Right atrium auricular region (tissue), 2 donors: ENCODE measurements at regions not wholly inside any gene's neighbourhood (a gene's known extent, or its start where the extent isn't known, plus 50 kb on each side); places are given as distances from the start of the nearest gene placed in this dataset.
"Not testable (repeated sequence)": the region's sequence is repeated elsewhere in the genome, so short reads cannot be mapped to it uniquely, and the experiment has no call there.

ENCODE experiments used
- DNase-seq: peaks from one replicate; pipeline ENCODE4 v3.0.0-alpha.2; 2019; ENCODE audit warnings: low spot score
- H3K27ac ChIP-seq, 2 donors: fragments of 200-600 bp; sonication (generic); 1 replicate in 1 of 2; 2 replicates in 1 of 2; pipeline ENCODE4 v1.5.1; 2016 to 2019
- H3K27me3 ChIP-seq, 2 donors: fragments of 200-600 bp; sonication (generic); one replicate each; pipeline versions ENCODE4 v1.5.1 to v1.6.0; 2017 to 2019
- H3K36me3 ChIP-seq: fragments of 200-600 bp; sonication (generic); one replicate; pipeline ENCODE4 v1.5.1; 2016
- H3K4me1 ChIP-seq, 2 donors: fragments of 200-600 bp; sonication (generic); one replicate each; pipeline versions ENCODE4 v1.5.1 to v1.6.0; 2017 to 2019
- H3K4me3 ChIP-seq, 2 donors: fragments of 200-600 bp; sonication (generic); 1 replicate in 1 of 2; 2 replicates in 1 of 2; pipeline ENCODE4 v1.5.1; 2017 to 2019; ENCODE audit warnings: mild to moderate bottlenecking in 1 of 2, moderate library complexity in 1 of 2
- H3K9me3 ChIP-seq, 2 donors: fragments of 200-600 bp; sonication (generic); one replicate each; pipeline ENCODE4 v1.5.1; 2019
- CTCF ChIP-seq, 2 donors: fragments of 200-600 bp; sonication (generic); IDR thresholded peaks; one replicate each; pipeline ENCODE4 v1.5.1; 2019; ENCODE audit warnings: antibody characterized with exemption in 2 of 2

- Histone ChIP-seq H3K27me3 (no peaks in the 10 kb centered on the region), H3K4me3 (no peak overlapping the region), H3K36me3 (no peaks in the 10 kb centered on the region), H3K9me3 (no peaks in the 10 kb centered on the region), H3K4me1 (peaks cover 0 to 5% of the 10 kb centered on the region in 2 donors), H3K27ac (no peak overlapping the region)
- TF ChIP-seq CTCF (IDR thresholded peaks at IDR 0.05), result no peak
- no peak for DNase-seq
Measured at GRCh38 chr18:11362856-11363255, 213.5 kb upstream of the PIEZO2 start.

DNA sequence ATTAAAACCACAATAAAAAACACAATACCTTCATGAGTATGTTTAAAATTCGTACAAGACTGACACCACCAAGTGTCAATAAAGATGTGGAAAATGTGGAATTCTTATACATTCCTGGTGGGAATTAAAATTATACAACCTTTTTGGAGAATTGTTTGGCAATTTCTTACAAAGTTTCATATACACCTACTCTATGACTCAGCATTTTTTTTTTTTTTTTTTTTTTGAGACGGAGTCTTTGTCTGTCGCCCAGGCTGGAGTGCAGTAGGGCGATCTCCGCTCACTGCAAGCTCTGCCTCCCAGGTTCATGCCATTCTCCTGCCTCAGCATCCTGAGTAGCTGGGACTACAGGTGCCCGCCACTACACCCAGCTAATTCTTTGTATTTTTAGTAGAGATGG lies 212.5 kb upstream of the PIEZO2 start:
- not testable (repeated sequence) for H3K27ac ChIP-seq, H3K4me3 ChIP-seq, H3K4me1 ChIP-seq, DNase-seq, H3K27me3 ChIP-seq, H3K36me3 ChIP-seq, H3K9me3 ChIP-seq

GRCh38 chr18:11357678-11358077 lies 208.3 kb upstream of the PIEZO2 start:
- TF ChIP-seq CTCF (IDR thresholded peaks at IDR 0.05), result no peak
- Histone ChIP-seq H3K36me3 (no peaks in the 10 kb centered on the region), H3K9me3 (no peaks in the 10 kb centered on the region), H3K27ac (no peak overlapping the region), H3K27me3 (no peaks in the 10 kb centered on the region), H3K4me1 (no peaks in the 10 kb centered on the region), H3K4me3 (no peak overlapping the region)
- no peak for DNase-seq

DNA sequence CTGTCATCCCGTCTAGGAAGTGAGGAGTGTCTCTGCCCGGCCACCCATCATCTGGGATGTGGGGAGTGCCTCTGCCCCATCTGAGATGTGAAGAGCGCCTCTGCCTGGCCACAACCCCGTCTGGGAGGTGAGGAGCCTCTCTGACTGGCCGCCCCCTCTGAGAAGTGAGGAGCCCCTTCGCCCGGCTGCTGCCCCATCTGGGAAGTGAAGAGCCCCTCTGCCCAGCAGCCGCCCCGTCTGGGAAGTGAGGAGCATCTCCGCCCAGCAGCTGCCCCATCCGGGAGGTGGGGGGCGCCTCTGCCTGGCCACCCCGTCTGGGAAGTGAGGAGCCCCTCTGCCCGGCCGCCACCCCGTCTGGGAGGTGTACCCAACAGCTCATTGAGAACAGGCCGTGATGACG lies 195.2 kb upstream of the PIEZO2 start:
- not testable (repeated sequence) for H3K4me1 ChIP-seq, DNase-seq, H3K27ac ChIP-seq, H3K4me3 ChIP-seq, H3K36me3 ChIP-seq, H3K27me3 ChIP-seq
- H3K9me3 ChIP-seq, result peaks cover 0 to 32% of the 10 kb centered on the region in 2 donors

DNA sequence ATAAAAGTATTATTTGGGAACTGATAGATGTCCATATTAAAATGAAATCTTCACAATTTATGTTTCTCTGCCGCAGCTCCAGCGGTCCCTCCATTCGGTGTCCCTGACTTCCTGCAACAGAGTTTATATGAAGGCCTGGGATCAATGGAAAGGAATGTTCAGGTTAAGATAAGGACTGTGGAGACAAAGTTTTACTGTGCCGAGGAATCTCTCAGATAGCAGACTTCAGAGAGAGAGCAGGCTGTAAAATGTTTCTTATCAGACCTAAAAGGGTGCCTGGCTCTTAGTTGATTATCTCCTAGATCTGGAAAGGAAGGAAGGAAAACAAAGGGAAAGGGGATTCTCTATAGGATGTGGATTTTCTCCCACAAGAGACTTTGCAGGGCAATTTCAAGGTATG lies 193.7 kb upstream of the PIEZO2 start:
- no peaks in the 10 kb centered on the region for H3K36me3 ChIP-seq
- H3K27ac ChIP-seq, result no peak overlapping the region
- no peak for DNase-seq
- no peaks in the 10 kb centered on the region for H3K4me1 ChIP-seq
- H3K27me3 ChIP-seq, result no peaks in the 10 kb centered on the region
- no peak for TF ChIP-seq CTCF (IDR thresholded peaks at IDR 0.05)
- H3K9me3 ChIP-seq, result peaks cover 0 to 32% of the 10 kb centered on the region in 2 donors
- no peak overlapping the region for H3K4me3 ChIP-seq

DNA sequence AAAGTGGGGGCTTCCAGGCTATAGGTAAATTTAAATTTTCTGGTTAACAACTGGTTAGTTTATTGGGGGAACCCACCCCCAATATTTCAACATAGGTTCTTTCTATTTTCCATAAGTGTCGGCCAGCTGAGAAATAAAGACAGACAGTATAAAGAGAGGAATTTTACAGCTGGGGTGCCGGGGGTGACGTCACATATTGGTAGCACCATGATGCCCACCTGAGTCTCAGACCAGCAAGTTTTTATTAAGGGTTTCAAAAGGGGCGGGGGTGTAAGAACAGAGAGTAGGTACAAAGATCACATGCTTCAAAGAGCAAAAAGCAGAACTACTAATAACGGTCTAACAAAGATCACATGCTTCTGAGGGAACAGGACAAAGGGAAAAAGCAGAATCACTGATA lies 192.7 kb upstream of the PIEZO2 start:
- H3K27me3 ChIP-seq, H3K4me3 ChIP-seq, H3K36me3 ChIP-seq, DNase-seq, H3K4me1 ChIP-seq, H3K27ac ChIP-seq: not testable (repeated sequence)
- peaks cover 0 to 22% of the 10 kb centered on the region in 2 donors for H3K9me3 ChIP-seq

DNA sequence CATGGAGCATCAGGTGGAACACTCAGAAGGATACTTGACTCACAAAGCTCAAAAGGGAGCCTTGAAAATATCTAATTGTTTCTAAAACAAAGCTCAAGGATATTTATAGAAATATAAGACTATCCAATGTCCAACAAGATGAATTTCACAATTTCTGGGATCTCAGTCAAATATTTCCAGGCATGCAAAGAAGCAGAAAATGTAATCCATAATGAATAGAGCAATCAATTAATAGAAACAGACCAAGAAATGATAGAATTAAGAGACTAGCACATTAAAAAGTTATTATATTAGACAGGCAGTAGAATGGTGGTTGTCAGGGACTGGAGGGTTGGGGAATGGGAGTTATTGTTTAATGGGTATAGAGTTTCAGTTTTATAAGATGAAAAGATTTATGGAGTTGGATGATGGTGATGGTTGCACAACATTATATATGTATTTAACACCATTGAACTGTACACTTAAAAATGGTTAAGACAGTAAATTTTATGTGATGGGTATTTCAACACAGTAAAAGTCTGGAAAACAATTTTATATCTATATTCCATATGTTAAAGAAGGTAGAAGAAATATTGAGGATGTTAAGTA lies 189.9 kb upstream of the PIEZO2 start:
- H3K27ac ChIP-seq, result no peak overlapping the region
- no peak for DNase-seq

More for the DNA sequence above, 189.9 kb upstream of the PIEZO2 start:
- H3K9me3 ChIP-seq, result peaks cover 0 to 19% of the 10 kb centered on the region in 2 donors
- no peaks in the 10 kb centered on the region for H3K4me1 ChIP-seq
- no peak for TF ChIP-seq CTCF (IDR thresholded peaks at IDR 0.05)
- H3K4me3 ChIP-seq, result no peak overlapping the region
- no peaks in the 10 kb centered on the region for H3K27me3 ChIP-seq
- H3K36me3 ChIP-seq, result no peaks in the 10 kb centered on the region
